Tibial nerve (tissue), 4 donors: ENCODE measurements at regions not wholly inside any gene's neighbourhood (a gene's known extent, or its start where the extent isn't known, plus 50 kb on each side); places are given as distances from the start of the nearest gene placed in this dataset.

Experiments
- DNase-seq, 2 donors: peaks; one replicate each; pipeline ENCODE4 v3.0.0-alpha.2; 2019; ENCODE audit warnings: low spot score in 2 of 2
- H3K27ac ChIP-seq, 4 donors: fragments of 200-600 bp; sonication (generic) in 3 of 4; one replicate each; pipeline ENCODE4 v1.5.1; 2017 to 2019; ENCODE audit warnings: mild to moderate bottlenecking in 1 of 4
- H3K27me3 ChIP-seq, 2 donors: fragments of 200-600 bp; sonication (generic) in 1 of 2; one replicate each; pipeline versions ENCODE4 v1.5.1 to v1.6.0; 2017 to 2019
- H3K36me3 ChIP-seq, 3 donors: fragments of 200-600 bp; sonication (generic); one replicate each; pipeline ENCODE4 v1.5.1; 2018 to 2019
- H3K4me1 ChIP-seq, 4 donors: fragments of 200-600 bp; sonication (generic) in 3 of 4; one replicate each; pipeline ENCODE4 v1.5.1; 2017 to 2019
- H3K4me3 ChIP-seq, 4 donors: fragments of 200-600 bp; sonication (generic) in 3 of 4; one replicate each; pipeline ENCODE4 v1.5.1; 2017 to 2019; ENCODE audit warnings: mild to moderate bottlenecking in 1 of 4, moderate library complexity in 1 of 4
- H3K9me3 ChIP-seq, 4 donors: fragments of 200-600 bp; sonication (generic) in 3 of 4; one replicate each; pipeline ENCODE4 v1.5.1; 2017 to 2019
- CTCF ChIP-seq, 5 experiments: fragments of 200-600 bp in 3 of 5; fragments of 450-650 bp in 2 of 5; sonication (generic) in 3 of 5; IDR thresholded peaks; one replicate each; pipeline ENCODE4 v1.5.1; 2016 to 2019; ENCODE audit warnings: antibody characterized with exemption in 5 of 5, mild to moderate bottlenecking in 3 of 5, moderate library complexity in 2 of 5
- EP300 ChIP-seq, 2 donors: sonication (generic); formaldehyde crosslinking; IDR thresholded peaks; one replicate each; pipeline ENCODE4 v1.6.1; 2017; ENCODE audit warnings: antibody characterized with exemption in 2 of 2, mild to moderate bottlenecking in 1 of 2
- POLR2A ChIP-seq, 2 donors: fragments of 450-650 bp; IDR thresholded peaks; one replicate each; pipeline ENCODE4 v1.6.1; 2017; ENCODE audit warnings: antibody characterized with exemption in 2 of 2, mild to moderate bottlenecking in 2 of 2, moderate library complexity in 2 of 2
- WGBS, 2 donors: methylation state at CpG; one replicate each; pipeline ENCODE4 v1.1.5; 2018; 5-methylcytosine and 5-hydroxymethylcytosine counted together

GRCh38 chr7:41787651-41788350 is 84.9 kb upstream of the INHBA start:
- no peak for TF ChIP-seq EP300 (IDR thresholded peaks at IDR 0.05)
- TF ChIP-seq POLR2A (IDR thresholded peaks at IDR 0.05): no peak
- TF ChIP-seq CTCF (IDR thresholded peaks at IDR 0.05): no peak
- no peaks in the 10 kb centered on the region for H3K4me1 ChIP-seq
- no peaks in the 10 kb centered on the region for H3K36me3 ChIP-seq
- no peaks in the 10 kb centered on the region for H3K9me3 ChIP-seq
- DNase-seq: no peak
- 35 to 41% methylated on average over 2 of the region's 2 CpGs for WGBS, 2 donors
- no peak overlapping the region for H3K27ac ChIP-seq
- H3K4me3 ChIP-seq: no peak overlapping the region
- H3K27me3 ChIP-seq: no peaks in the 10 kb centered on the region

- Histone ChIP-seq H3K4me1 (no peaks in the 10 kb centered on the region), H3K9me3 (no peaks in the 10 kb centered on the region), H3K36me3 (no peaks in the 10 kb centered on the region), H3K4me3 (no peak overlapping the region), H3K27me3 (no peaks in the 10 kb centered on the region), H3K27ac (no peak overlapping the region)
- no peak for TF ChIP-seq CTCF (IDR thresholded peaks at IDR 0.05)
- DNase-seq: no peak
- WGBS, 2 donors: 76 to 83% methylated on average over 5 of the region's 5 CpGs
Observed at GRCh38 chr7:41786944-41787343, 84.1 kb upstream of the INHBA start.

- Histone ChIP-seq H3K27me3 (no peaks in the 10 kb centered on the region), H3K36me3 (no peaks in the 10 kb centered on the region), H3K4me3 (no peak overlapping the region), H3K27ac (no peak overlapping the region), H3K4me1 (no peaks in the 10 kb centered on the region), H3K9me3 (no peaks in the 10 kb centered on the region)
- DNase-seq: no peak
- 82 to 92% methylated on average over 2 of the region's 2 CpGs for WGBS, 2 donors
- TF ChIP-seq EP300 (IDR thresholded peaks at IDR 0.05) (no peak), CTCF (IDR thresholded peaks at IDR 0.05) (no peak), POLR2A (IDR thresholded peaks at IDR 0.05) (no peak)
Observed at GRCh38 chr7:41786404-41786803, 83.5 kb upstream of the INHBA start.

GRCh38 chr7:41785840-41786239 is 83.0 kb upstream of the INHBA start:
- Histone ChIP-seq H3K27me3 (no peaks in the 10 kb centered on the region), H3K27ac (no peak overlapping the region), H3K36me3 (no peaks in the 10 kb centered on the region), H3K4me3 (no peak overlapping the region), H3K9me3 (no peaks in the 10 kb centered on the region), H3K4me1 (no peaks in the 10 kb centered on the region)
- no peak for DNase-seq
- no peak for TF ChIP-seq POLR2A (IDR thresholded peaks at IDR 0.05)
- no peak for TF ChIP-seq CTCF (IDR thresholded peaks at IDR 0.05)
- TF ChIP-seq EP300 (IDR thresholded peaks at IDR 0.05): no peak
- WGBS, 2 donors: 64 to 73% methylated on average over 5 of the region's 5 CpGs

- TF ChIP-seq CTCF (IDR thresholded peaks at IDR 0.05): no peak
- TF ChIP-seq POLR2A (IDR thresholded peaks at IDR 0.05): no peak
- no peak for TF ChIP-seq EP300 (IDR thresholded peaks at IDR 0.05)
- DNase-seq: no peak
- no peaks in the 10 kb centered on the region for H3K27me3 ChIP-seq
- H3K36me3 ChIP-seq: no peaks in the 10 kb centered on the region
- no peak overlapping the region for H3K4me3 ChIP-seq
- peaks cover 0 to 1% (median 0%) of the 10 kb centered on the region in 4 donors for H3K4me1 ChIP-seq
- no peak overlapping the region for H3K27ac ChIP-seq
- no peaks in the 10 kb centered on the region for H3K9me3 ChIP-seq
Observed at GRCh38 chr7:41785265-41785664, 82.4 kb upstream of the INHBA start.
